ENCODE measurements at regions not wholly inside any gene's neighbourhood (a gene's known extent, or its start where the extent isn't known, plus 50 kb on each side); places are given as distances from the start of the nearest gene placed in this dataset.

GRCh38 chr10:31644931-31645633, 283.5 kb downstream of the ARHGAP12 start:
- no peak for DNase-seq (ENCODE audit: low read depth in 2 of 2)

DNA sequence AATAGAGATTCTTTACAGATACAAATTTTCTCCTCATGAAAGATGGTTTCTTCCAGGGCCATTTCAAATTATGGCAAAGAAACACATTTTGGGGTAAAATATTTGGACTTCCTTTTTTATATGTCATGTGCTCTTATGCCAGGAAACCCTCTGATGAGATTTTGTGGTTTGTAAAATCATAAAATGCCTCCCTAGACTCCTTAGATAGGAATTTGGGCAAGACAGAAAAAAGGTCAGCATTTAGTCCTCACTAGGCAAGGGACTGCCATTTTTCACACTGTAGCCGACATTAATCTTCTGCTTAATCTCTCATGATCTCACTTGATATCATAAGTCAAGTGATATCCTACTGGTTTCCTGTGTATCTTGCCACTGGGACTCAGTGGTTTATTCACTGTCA, 286.4 kb downstream of the ARHGAP12 start:
- no peak for DNase-seq (ENCODE audit: low read depth in 2 of 2)

- no peak for DNase-seq (ENCODE audit: low read depth in 2 of 2)
Observed at GRCh38 chr10:31635415-31636065, 293.1 kb downstream of the ARHGAP12 start.

- no peak for DNase-seq (ENCODE audit: low read depth in 2 of 2)
Observed at GRCh38 chr10:31635009-31635408, 293.6 kb downstream of the ARHGAP12 start.

- DNase-seq (ENCODE audit: low read depth in 2 of 2): no peak
Observed at GRCh38 chr10:31630861-31631567, 297.6 kb downstream of the ARHGAP12 start.

- no peak for DNase-seq (ENCODE audit: low read depth in 2 of 2)
Observed at GRCh38 chr10:31625566-31625965, 303.1 kb downstream of the ARHGAP12 start.

GRCh38 chr10:31624611-31625010, 304.0 kb downstream of the ARHGAP12 start:
- DNase-seq (ENCODE audit: low read depth in 2 of 2): no peak

DNA sequence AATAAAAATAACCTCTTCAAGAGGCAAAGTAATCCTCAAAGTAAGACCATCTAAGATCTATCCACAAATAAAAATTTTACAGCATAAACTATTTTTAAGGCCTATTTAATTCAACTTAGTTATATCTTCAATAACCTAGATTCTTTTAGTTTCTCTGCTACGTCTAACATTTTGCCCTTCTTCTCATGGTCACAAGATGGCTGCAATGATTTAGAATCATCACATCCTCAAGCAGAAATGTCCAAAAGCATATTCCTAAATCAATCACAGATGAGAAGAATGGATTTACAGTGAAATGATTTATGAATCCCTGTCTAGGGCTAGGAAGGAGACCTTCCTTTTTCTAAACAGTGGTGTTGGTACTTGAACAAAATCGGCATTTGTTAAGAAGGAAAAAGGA, 304.7 kb downstream of the ARHGAP12 start:
- no peak for DNase-seq (ENCODE audit: low read depth in 2 of 2)

DNA sequence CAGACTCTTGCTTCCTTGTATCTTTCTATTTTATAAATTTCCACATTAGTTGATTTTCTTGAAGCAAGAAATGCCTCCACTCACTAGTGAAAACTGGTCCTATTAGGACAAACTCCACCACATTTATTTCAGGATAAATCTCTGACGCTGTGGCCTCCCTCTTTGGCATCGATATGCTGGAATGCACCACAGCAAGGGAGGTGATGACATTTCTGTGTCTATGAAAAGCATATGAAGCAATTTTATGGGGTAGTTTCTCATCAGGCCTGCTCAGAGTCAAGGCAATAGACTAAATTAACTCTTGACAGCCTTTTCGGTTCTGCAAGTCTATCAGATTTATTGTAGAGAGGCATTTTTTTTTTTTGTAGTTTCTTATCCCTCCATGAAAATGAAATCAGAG, 304.4 kb downstream of the ZEB1 start:
- no peak for DNase-seq (ENCODE audit: low read depth in 2 of 2)

GRCh38 chr10:31622978-31623377, 304.0 kb downstream of the ZEB1 start:
- no peak for DNase-seq (ENCODE audit: low read depth in 2 of 2)

DNA sequence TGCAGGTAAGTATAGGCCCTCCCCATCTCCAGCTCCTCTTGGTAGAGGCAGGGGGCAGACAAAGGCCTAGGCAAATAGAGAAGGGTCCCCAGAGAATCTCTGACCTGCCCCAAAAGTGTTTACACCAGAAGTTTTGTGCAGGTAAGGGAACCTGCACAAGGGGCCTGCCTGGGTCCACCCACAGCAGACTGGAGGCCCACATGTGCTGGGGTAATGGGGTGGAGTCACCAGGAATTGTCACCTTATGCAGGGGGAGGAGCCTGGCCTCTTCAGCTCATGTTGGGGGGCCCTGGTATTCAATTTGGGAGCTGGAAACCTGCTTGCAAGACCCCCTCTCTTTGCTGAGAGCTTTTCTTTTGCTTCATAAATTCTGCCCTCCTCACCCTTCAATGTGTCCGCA, 302.7 kb downstream of the ZEB1 start:
- no peak for DNase-seq (ENCODE audit: low read depth in 2 of 2)

GRCh38 chr10:31620226-31621151, 301.5 kb downstream of the ZEB1 start:
- DNase-seq (ENCODE audit: low read depth in 2 of 2): no peak

DNA sequence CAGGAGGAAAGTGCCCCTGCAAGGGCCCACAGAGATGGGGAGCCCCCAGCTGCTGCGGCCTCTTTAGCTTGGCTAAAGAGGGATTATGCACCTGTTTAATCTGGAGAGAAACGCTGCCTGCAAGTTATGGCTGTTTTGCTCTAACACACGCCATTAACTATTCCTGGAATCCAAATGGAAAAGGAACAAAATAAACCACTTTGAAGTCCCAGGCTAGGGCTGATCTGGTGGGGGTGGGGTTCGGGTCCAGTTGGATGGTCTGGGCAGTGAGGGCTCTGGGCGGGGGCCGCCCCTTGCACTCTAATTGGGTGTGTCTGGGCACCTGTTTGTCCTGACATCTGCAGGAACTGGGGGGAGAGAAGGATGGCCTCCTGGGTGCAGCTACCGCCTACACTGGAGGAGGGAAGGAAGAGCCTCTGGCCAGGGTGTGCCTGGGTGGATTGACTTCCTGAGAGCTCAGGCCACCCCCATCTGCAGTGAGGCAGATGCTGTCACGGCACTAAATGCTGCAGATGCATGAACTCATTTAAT, 300.6 kb downstream of the ZEB1 start:
- no peak for DNase-seq (ENCODE audit: low read depth in 2 of 2)

- DNase-seq (ENCODE audit: low read depth in 2 of 2): no peak
Observed at GRCh38 chr10:31618541-31619291, 299.7 kb downstream of the ZEB1 start.

DNA sequence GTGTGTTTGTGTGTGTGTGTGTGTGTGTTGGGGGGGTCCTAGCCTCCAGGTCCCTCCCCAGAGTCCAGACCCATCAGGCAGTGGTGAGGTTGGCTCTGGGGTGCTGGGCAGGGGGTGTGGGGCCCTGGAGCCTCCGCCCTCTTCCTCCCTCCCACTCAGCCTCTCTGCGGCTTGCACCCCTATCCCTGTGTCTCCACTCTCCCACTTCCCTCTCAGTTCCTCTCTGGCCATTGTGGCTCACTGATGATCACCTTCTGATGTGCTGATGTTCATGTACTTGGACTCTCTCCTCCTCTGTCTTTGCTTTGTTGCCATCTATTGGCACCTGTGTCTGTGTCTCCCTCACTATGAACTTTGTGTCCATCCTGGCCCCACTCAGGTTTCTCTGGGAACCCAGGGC, 298.7 kb downstream of the ZEB1 start:
- DNase-seq (ENCODE audit: low read depth in 2 of 2): no peak

DNA sequence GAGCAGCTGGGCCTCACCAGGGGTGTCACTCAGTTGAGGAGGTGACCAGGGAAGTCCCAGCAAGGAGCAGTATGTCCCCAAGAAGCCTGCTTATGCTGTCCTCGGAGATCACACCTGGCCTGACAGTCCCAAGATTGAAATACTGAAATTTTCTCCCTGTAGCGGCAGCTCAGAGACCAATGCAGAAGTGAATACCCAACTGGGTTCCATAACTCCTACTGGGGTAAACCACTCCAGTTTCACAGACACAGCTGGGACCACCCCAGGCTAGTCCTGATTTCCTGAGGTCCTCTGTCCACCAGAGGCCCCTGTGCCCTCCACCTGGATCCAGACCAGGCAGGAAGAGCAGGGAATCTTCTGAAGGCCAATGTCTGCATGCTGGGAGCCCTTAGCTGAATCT, 298.1 kb downstream of the ZEB1 start:
- DNase-seq (ENCODE audit: low read depth in 2 of 2): no peak

DNA sequence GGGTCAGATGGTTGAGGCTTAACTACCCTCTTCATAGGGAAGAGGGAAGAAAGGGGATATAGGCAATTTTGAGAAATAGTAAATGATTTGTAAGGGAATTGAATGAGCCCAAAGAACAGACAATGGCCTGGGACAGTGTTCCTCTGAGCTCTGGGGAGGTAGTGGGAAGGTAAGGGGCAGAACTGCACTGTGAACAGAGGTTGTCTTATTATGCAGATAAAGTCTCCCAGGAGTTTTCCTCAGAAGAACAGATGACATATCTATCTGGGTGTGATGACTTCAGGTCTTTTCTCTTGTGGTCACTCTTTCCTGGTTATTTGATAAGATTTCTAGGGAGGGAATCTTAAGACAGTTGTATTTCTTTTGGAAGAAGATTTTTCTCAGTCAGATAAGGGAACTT, 296.1 kb downstream of the ZEB1 start:
- no peak for DNase-seq (ENCODE audit: low read depth in 2 of 2)

DNA sequence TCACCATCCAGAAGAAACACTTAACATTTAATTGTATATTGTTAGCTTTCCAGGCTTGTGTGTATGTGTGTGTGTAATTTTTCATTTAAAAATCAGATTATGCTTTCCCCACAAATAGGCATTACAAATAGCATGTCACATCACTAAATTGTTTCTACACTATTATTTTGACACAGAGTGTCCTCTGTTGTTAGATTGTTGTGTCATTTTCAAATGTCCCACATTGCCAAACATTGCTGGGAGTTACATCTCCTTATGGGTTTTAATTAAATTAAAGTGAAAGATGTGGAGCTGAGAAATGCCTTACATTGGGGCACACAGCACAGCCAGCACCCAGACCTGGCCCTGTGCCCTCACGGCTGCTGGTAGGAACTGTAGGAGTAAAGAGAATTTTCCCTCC, 295.6 kb downstream of the ZEB1 start:
- DNase-seq (ENCODE audit: low read depth in 2 of 2): no peak

DNA sequence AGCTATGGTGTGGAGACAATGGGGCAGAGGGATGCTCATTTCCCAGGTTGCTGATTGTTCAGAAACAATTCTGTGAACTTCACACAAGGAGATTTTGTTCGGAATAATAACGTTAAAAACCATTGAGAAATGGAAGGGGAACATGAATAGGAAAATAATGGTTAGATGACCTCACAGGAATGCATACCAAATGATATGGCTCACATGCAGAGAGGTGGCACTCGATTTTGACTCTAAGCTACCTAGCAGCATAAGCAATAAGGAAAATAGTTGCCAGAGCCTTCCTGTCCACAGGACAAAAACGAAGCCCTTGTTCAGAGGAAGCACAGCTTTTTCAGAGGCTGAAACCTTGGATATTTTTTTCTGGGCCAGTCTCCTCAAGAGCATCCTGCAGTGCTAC, 293.1 kb downstream of the ZEB1 start:
- no peak for DNase-seq (ENCODE audit: low read depth in 2 of 2)

DNA sequence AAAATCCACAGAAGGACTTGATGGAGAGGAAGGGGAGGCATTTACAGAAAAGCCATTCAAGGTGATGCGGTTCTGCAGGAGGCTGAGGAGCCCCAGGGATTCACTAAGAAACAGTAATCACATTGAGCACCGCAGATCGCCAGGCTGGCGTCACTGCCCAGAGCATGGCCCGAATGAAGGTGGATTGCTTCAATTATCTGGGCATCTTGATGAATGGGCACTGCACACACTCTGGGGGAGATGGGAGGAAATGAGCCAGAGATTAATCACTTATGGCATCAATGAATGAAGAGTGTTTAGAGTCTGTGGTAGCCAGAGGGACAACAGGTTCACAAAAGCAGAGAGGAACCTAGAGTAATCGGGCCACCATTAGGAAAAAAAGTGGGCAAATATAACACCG, 292.1 kb downstream of the ZEB1 start:
- no peak for DNase-seq (ENCODE audit: low read depth in 2 of 2)

DNA sequence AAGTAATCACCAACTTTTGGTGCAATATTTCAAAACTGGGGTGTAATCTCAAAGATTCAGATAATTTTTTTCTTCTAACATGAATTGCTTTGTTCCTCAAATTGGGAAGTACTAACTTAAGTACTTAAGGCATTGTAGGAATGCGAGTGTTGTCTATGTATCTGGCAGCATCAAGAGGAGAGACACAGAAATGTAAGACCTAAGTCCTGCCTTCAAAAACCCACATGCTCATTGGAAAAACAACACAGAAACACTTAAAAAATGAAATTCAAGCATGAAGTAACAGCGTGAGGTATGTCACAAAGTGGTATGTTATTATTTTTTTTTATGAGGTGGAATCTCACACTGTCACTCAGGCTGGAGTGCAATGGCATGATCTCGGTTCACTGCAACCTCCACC, 288.5 kb downstream of the ZEB1 start:
- DNase-seq (ENCODE audit: low read depth in 2 of 2): no peak
